Hypothalamus (tissue), 51 donors: ENCODE measurements at regions not wholly inside any gene's neighbourhood (a gene's known extent, or its start where the extent isn't known, plus 50 kb on each side); places are given as distances from the start of the nearest gene placed in this dataset.
"Not testable (repeated sequence)": the region's sequence is repeated elsewhere in the genome, so short reads cannot be mapped to it uniquely, and the experiment has no call there.

Experiments used
- DNase-seq, 51 donors: peaks; one replicate each; lab custom pipeline; 2025; lab: John Stamatoyannopoulos, UW

DNA sequence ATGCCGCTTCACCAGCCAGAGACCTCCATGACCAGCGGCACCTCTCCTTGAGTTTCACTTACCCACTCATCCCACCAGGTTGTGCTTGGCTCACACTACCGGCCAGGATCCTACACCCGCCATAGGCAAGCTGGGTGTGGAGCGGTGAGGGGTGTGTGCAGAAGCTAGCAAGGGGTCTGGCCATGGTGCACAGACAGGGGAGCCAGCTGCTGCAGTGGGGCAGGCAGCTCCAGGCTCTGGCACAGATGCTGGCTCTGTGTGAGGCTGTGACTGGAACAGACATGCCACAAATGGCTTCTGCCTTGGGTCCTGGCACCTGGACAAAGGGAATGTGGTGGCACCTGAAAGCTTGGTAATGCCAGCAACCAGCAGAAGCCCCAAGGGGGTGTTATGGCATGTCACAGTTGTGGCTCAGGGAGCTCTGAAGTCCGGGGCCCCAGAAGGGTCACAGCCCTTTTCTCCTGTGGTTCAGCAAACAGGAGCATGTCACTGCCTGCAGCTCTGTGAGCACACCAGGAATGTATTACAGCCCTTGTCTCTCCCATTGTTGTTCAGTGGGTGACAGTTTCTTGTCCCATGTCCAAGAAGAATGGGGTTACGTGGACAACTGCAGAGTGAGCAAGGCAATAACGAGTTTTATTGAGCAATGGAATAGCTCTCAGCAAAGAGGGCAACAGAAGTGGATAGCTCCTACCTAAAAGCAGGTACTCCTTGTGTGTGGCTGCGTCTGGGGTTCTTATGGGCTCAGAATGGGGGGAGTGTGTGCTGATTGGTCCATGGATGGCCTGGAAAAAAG is 2791.0 kb upstream of the PCDH20 start:
- no peak for DNase-seq

GRCh38 chr13:64202517-64202916 is 2786.9 kb upstream of the PCDH20 start:
- DNase-seq = no peak

DNA sequence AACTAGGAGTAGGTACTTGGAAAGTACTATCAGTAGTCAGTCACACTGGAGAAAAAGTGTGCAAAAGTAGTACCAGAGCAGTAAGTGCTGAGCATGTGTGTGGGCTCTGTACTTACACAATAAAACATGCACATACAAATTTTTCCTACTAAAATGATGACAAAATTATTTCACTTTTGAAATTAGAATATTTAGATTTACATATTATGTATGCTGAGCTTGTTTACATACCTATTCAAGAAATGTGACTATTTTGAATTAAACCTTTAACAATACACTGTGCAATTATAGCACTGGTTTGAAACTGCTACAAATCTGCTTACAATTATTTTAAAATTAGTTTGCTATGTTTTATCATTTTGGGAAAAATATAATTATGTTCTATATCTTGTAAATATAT is 2781.6 kb upstream of the PCDH20 start:
- DNase-seq = no peak

DNA sequence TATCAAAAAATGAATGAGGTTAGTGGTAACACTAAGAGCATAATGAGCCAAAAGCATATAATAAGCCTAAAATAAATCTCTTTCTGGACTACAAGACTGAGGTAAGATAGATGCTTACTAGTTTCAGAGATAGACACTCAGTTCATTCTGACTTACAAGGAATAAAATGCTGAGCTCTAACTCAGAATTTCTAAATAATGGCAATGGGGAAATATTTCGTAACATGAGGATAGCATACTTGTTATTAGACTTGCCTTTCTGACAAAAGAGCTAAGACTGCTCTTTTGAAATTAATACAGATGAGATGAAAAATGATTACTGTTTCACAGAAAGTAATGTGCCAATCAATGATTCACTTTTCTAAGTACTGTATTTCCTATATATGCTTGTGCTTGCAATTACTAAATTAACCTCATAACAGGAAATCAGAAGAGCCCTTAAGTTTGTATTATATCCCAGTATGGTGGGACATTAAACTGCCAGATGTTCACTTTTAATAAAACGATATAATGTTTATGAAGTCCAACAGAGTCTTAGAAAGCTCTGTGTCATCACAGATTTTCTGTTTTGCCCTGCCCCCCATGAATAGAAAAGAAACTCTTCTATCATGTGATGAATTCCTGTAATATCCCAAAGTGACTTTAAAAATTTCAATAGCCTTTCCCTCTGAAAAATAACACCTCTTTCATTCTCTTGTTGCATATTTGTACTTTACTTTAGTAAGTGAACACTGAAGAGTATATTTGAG is 2771.0 kb upstream of the PCDH20 start:
- DNase-seq = no peak

DNA sequence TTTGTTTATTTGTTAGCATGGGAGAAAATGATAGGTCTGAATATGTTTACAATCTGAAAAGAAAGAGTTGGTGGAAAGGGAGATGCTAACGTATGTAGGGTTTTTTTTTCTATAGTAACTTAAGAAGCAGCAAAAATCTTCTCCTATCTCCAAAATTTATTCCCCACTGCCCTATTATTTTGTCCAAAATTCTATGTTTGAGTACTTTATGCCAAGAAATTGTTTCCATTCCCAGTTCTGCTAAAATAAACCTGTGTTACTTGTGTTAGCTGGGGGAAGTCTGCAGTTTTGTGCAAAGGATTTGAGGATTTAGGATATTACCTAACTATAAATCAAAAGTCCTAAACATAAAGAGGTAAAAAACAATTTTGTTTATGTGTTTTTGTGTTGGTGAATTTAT is 2770.4 kb upstream of the PCDH20 start:
- DNase-seq = no peak

GRCh38 chr13:64180756-64181155 is 2765.1 kb upstream of the PCDH20 start:
- DNase-seq = no peak

DNA sequence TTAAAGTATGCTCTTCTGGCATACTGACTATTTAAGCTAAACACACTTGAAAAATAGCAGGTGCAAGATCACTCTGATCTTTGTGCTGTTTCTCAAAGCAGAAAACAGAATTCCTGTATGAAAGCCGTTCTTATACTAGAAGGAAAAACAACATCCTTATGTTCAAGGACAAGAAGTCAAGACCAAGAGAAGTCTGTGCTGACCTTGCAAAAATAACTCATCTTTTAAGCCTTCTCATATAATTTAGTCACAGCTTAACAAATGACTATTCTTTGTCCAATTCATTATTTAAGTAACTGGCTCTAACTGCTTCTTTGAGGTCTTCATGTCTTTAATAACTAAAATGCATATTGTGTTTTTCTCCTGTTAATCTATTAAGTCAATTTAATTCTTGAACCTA is 2750.2 kb upstream of the PCDH20 start:
- DNase-seq = no peak

DNA sequence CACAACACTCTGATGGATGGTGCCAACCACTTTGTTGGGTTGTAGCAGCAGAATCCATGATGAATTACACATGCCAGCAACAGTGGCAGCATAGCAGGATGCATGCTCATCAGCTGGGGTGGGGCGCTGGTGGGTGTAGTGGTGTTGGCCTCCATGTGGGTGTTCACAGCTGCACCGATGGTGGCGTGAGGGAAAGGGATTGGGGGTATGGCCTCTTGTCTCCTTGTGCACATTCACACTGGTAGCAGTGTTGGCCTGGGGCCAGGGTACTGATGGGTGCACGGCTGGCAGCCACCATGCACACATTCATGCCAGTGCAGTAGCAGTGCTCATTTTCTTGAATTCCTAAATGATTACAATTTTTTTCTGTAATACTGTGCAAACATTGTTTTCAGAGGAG is 2748.8 kb upstream of the PCDH20 start:
- DNase-seq = peak in 2 of 51 donors; percentile 0

DNA sequence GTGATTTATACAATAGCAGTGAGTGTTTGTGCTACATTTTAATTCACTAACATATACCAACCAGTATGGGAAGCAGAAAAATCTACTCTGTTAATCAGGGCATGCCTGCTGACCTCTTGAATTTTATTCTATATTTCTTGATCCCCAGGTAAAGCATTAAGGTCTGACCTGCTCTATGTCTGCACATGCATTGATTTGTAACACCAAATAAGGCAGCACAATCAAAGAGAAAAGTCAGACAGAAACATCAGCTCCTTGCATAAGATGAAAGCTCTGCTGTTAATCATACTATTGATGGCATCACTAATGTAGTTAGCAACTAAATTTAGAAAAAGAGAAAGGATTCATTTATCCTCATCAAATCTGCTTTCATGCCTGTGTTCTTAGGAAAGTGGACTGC is 2744.8 kb upstream of the PCDH20 start:
- DNase-seq = no peak

- DNase-seq = no peak
These were observed 2743.3 kb upstream of the PCDH20 start for GRCh38 chr13:64158908-64159307.

GRCh38 chr13:64154514-64154913 is 2738.9 kb upstream of the PCDH20 start:
- no peak for DNase-seq

DNA sequence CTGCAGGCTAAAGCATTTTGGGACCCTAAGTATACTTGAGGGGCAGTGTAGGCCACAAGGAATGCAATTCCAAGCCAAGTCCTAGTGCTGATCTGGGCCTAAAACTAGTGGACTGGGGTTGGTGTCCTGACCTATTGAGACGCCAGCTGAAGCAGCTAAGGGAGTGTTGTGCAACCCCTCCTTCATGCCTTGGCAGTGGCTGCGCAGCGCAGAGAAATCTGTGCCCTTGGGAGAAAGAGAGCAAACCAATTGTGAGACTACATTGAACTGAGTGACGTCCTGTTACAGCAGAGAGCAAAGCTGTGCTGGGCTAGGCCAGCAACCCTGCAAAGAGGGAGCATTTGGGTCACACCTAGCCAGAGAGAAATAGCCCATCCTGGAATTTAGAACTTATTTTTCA is 2715.0 kb upstream of the PCDH20 start:
- DNase-seq = no peak

GRCh38 chr13:64130171-64130570 is 2714.5 kb upstream of the PCDH20 start:
- DNase-seq = no peak

DNA sequence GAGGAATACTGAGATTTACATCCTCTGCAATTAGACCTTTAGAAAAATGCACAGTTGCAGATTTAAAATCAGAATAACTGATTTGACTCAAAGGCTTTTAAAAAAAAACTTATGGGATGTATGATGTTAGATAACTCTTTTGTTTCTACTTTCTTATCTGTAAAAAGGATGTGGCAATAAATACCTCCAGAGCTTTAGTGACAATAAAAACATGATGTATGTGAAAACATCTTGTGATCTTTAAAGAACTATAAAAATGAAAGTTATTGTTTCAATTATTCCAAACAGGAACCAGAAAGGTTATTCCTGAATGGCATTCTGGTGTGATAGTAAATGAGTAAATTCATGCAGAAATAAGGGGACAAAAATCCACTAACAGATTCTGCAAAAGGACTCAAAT is 2712.2 kb upstream of the PCDH20 start:
- no peak for DNase-seq

DNA sequence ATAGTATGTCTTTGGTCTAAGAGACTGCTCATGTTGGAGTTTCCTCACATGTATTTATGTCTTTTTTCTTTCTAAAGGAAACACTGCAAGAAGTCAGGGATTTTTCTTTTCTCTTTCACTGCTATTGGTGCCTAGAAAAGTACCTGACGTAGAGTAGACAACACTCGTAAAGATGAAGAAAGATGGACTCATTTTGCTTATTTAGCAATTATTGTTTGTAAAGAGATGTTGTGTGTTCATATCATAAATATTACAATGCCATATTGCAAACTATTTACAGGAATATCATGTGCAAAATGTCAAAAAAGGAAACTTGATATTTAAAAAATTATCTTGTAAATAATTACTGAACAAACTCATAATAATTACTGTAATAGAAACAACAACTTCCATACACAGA is 2711.5 kb upstream of the PCDH20 start:
- DNase-seq = no peak

GRCh38 chr13:64121023-64121709 is 2705.5 kb upstream of the PCDH20 start:
- DNase-seq = not testable (repeated sequence)

DNA sequence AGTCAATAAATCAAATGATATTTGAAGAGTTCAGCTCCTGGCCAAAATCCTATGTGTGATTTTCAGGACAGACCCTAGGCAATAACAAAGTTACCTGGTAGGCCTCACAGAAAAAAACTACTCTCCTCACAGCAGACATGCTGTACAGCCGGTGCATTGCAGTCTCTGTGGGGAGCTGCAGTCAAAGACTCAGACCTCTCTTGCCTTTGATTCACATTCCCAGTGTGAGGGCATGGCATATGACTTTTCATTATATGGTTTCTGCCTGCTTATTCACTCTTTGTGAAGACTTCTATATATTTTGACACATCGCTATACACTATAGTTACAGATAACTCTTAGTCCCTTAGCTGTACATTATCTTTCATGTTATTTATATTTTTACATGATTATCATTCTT is 2684.3 kb upstream of the PCDH20 start:
- no peak for DNase-seq

DNA sequence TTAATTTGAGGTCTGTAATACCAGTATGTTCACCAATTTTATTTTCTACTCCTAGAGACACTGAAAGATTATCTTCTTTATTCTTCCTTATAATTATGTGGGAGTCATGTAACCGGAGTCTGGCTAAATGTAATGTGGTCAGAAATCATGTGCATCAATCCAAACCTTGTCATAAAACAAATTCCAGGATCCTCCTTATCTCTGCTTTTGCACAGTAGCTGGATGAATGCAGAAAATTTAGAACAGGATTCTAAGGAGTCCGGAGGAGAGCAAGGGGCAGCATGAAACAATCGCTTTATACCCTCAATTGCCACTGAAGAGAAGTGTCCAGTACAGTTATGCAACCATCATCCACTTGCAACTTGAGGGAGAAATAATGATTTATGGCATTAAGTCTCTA is 2674.7 kb upstream of the PCDH20 start:
- no peak for DNase-seq

DNA sequence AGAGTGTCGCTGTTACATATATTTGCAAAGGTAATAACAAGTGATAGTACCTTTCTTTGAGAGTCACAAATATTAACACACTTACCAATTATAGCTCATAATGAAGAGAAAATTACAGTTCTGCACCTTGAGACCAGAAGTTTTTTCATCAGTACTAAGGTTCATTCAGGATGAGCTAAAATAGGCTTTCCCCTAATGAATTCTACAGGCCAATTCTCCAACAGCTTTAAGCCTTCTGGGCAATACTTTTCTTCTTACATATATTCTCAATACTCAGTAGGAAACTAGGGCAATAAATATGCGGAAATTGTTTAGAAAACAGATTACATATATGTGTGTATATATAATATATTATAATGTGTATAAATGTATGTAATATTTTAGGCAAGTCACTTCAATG is 2672.8 kb upstream of the PCDH20 start:
- no peak for DNase-seq

- no peak for DNase-seq
These were observed 2672.0 kb upstream of the PCDH20 start for GRCh38 chr13:64087624-64088023.

GRCh38 chr13:64083811-64084210 is 2668.2 kb upstream of the PCDH20 start:
- no peak for DNase-seq

DNA sequence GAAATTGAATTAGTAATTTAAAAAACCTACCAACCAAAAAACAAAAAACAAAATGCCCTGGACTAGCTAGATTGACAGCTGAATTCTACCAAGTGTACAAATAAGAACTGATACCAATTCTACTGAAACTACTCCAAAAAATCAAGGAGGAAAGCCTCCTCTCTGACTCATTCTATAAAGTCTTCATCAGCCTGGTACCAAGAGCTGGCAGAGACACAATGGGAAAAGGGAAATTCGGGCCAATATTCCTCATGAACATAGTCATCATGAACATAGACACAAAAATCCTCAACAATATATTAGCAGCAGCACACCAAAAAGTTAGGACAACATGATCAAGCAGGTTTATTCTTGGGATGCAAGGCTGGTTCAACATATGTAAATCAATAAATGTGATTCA is 2667.7 kb upstream of the PCDH20 start:
- no peak for DNase-seq
